NCI-H2107 (cell line): ENCODE measurements at regions not wholly inside any gene's neighbourhood (a gene's known extent, or its start where the extent isn't known, plus 50 kb on each side); places are given as distances from the start of the nearest gene placed in this dataset.
"Not testable (repeated sequence)": the region's sequence is repeated elsewhere in the genome, so short reads cannot be mapped to it uniquely, and the experiment has no call there.

ENCODE experiments used
- DNase-seq: peaks from one replicate; lab custom pipeline; 2025; lab: John Stamatoyannopoulos, UW

GRCh38 chr1:241447031-241447644 lies 72.4 kb downstream of the FH start:
- no peak for DNase-seq

GRCh38 chr1:241444836-241445235 lies 74.7 kb downstream of the FH start:
- no peak for DNase-seq

GRCh38 chr1:241443561-241443960 lies 76.0 kb downstream of the FH start:
- no peak for DNase-seq

GRCh38 chr1:241442686-241443085 lies 76.9 kb downstream of the FH start:
- DNase-seq, result no peak

- DNase-seq, result no peak
Measured at GRCh38 chr1:241440904-241441303, 78.7 kb downstream of the FH start.

GRCh38 chr1:241438686-241439085 lies 80.9 kb downstream of the FH start:
- not testable (repeated sequence) for DNase-seq

- no peak for DNase-seq
Measured at GRCh38 chr1:241432241-241432640, 75.2 kb upstream of the RGS7 start.

GRCh38 chr1:241425091-241425490 lies 68.1 kb upstream of the RGS7 start:
- not testable (repeated sequence) for DNase-seq

GRCh38 chr1:241424480-241424971 lies 67.5 kb upstream of the RGS7 start:
- no peak for DNase-seq

- DNase-seq, result peak; percentile 65
Measured at GRCh38 chr1:241423541-241424479, 66.8 kb upstream of the RGS7 start.

- DNase-seq, result no peak
Measured at GRCh38 chr1:241422470-241422869, 65.5 kb upstream of the RGS7 start.

- no peak for DNase-seq
Measured at GRCh38 chr1:241419986-241420385, 63.0 kb upstream of the RGS7 start.

GRCh38 chr1:241417258-241417657 lies 60.3 kb upstream of the RGS7 start:
- DNase-seq, result no peak

GRCh38 chr1:241413974-241414373 lies 57.0 kb upstream of the RGS7 start:
- DNase-seq, result no peak

GRCh38 chr1:241413386-241413785 lies 56.4 kb upstream of the RGS7 start:
- DNase-seq, result no peak

GRCh38 chr1:241412646-241413045 lies 55.6 kb upstream of the RGS7 start:
- DNase-seq, result no peak

- DNase-seq, result no peak
Measured at GRCh38 chr1:241411776-241412338, 54.9 kb upstream of the RGS7 start.

GRCh38 chr1:241411056-241411775 lies 54.2 kb upstream of the RGS7 start:
- no peak for DNase-seq

GRCh38 chr1:241408170-241408569 lies 51.2 kb upstream of the RGS7 start:
- DNase-seq, result no peak
